GM21717 (cell line): ENCODE measurements at regions not wholly inside any gene's neighbourhood (a gene's known extent, or its start where the extent isn't known, plus 50 kb on each side); places are given as distances from the start of the nearest gene placed in this dataset.
"Not testable (repeated sequence)": the region's sequence is repeated elsewhere in the genome, so short reads cannot be mapped to it uniquely, and the experiment has no call there.

ENCODE experiments used
- ATAC-seq: cut with Tn5 transposase; IDR thresholded peaks from one replicate; pipeline ENCODE4 v1.9.1; 2021; ENCODE audit warnings: mild to moderate bottlenecking, moderate library complexity; ENCODE audit not compliant: unreplicated experiment

- no peak for ATAC-seq
Measured at GRCh38 chr16:17759451-17760390, 289.0 kb upstream of the XYLT1 start.

- no peak for ATAC-seq
Measured at GRCh38 chr16:17757808-17758207, 287.0 kb upstream of the XYLT1 start.

DNA sequence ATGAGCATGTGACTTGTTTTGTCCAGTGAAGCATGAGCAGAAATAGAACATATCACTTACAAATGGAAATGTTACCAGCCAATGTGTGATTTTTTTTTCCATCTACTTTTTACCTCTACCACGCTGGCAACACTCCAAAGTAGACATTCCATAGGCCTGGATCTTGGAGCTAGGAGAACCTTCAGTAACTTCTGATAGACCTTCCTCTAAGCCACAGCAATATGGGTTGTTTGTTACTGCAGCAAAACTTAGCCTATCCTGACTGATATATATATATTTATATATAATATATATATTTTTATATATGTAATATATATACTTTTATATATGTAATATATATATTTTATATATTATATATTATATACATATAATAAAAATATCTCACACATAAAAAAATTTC is 284.4 kb upstream of the XYLT1 start:
- ATAC-seq = no peak

- no peak for ATAC-seq
Measured at GRCh38 chr16:17753434-17753833, 282.7 kb upstream of the XYLT1 start.

- ATAC-seq = no peak
Measured at GRCh38 chr16:17749706-17750105, 278.9 kb upstream of the XYLT1 start.

GRCh38 chr16:17748044-17748719 is 277.4 kb upstream of the XYLT1 start:
- ATAC-seq = no peak

- ATAC-seq = no peak
Measured at GRCh38 chr16:17747081-17747756, 276.5 kb upstream of the XYLT1 start.

DNA sequence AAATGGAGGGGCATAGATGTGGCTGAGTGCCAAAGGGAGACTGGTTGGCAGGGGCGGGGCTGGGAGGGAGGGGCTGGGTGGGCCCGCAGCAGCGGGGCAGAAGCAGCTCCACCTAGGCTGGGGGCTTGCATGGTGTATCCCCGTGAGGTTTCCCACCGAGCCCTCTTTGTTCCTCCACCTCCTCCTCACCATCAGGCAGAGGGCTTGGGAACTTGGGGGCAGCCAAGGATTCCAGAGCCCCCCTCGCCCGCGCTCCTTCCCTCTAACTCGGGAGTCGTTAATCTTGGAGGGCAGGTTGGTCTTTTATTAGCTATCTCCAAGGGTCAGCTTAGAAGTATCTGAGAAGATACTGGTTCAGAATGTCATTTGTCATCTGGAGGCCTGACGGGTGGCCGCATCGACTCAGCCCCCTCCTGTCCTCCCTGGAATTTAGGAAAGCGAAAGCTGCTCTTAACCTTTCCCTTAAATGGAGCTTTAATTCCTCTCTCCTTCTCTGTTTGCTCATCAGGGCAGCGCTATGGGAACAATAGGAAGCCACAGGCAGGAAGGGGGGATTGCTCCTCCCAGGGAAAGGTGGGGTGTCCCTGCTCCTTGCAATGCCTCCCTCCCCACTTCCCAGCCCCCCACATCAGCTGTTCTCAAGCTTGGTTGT is 274.3 kb upstream of the XYLT1 start:
- no peak for ATAC-seq

DNA sequence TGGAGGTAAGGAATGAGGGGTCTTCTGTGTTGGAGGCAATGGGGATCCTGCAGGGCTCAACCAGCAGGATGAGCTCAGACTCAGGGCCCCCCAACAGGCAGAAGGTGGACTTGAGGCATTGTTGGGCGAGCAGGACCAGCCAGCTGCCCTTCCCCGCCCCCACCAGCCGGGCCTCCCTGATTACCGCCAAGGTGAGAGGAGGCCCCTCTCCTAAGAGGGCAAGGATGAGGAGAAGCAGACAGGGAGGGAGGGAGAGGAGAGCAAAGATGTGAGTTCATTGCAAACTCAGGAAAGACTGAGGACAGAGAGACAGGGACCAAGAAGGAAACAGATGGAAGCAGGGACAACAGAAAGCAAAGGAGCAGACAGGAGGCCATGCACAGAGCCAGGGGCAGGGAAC is 272.8 kb upstream of the XYLT1 start:
- no peak for ATAC-seq

- no peak for ATAC-seq
Measured at GRCh38 chr16:17743158-17743557, 272.4 kb upstream of the XYLT1 start.

DNA sequence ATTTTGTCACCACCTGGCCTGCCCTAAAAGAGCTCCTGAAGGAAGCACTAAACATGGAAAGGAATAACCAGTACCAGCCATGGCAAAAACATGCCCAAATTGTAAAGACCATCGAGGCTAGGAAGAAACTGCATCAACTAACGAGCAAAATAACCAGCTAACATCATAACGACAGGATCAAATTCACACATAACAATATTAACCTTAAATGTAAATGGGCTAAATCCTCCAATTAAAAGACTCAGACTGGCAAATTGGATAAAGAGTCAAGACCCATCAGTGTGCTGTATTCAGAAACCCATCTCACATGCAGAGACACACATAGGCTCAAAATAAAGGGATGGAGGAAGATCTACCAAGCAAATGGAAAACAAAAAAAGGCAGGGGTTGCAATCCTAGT is 264.3 kb upstream of the XYLT1 start:
- not testable (repeated sequence) for ATAC-seq

GRCh38 chr16:17729820-17730219 is 259.1 kb upstream of the XYLT1 start:
- ATAC-seq = no peak

GRCh38 chr16:17728196-17728595 is 257.4 kb upstream of the XYLT1 start:
- no peak for ATAC-seq

GRCh38 chr16:17724242-17724898 is 253.6 kb upstream of the XYLT1 start:
- no peak for ATAC-seq

DNA sequence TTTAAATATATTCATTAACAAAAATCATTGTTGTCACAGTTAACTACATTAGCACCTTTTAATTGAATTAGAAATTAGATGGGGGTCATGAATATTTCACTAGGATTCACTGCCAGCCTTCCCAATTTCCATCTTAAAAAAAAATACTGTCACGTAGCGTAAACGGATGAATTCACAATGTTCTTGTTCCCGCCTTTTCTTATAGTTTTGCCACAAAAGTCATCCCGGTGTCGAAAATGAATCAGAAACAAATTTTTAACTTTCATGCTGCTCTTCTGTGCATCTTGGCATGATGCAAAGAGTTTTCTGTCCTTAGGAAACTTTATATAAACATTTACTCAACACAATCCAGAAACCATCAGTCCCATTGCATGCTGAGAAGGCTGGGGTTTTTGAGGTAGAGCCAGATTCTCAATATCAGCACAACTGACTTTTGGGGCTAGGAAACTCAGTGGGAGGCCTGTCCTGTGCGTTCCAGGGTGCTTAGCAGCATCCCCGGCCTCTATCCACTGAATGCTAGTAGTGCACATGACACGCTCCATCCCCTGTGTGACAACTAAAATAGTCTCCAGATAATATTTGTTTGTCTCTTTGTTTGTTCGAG is 252.9 kb upstream of the XYLT1 start:
- no peak for ATAC-seq

- no peak for ATAC-seq
Measured at GRCh38 chr16:17718495-17718894, 247.7 kb upstream of the XYLT1 start.

DNA sequence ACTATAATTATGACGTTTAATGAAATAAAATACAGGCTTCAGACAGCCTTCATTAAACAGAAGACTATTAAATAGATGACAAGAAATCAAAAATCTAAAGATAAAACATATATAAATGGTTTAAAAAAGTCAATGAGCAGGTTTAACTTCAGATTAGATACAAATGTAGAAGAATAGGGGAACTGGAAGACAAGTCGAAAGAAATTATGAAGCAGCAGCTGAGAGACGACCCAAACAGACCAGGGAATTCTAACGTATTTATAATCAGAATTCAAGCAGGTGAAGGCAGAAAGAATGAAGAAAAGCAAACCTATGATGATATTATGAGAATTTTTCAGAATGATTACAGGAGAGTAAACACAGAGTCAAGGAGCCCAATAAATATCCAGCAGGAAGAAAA is 235.1 kb upstream of the XYLT1 start:
- ATAC-seq = no peak

- no peak for ATAC-seq
Measured at GRCh38 chr16:17696616-17697015, 225.9 kb upstream of the XYLT1 start.

DNA sequence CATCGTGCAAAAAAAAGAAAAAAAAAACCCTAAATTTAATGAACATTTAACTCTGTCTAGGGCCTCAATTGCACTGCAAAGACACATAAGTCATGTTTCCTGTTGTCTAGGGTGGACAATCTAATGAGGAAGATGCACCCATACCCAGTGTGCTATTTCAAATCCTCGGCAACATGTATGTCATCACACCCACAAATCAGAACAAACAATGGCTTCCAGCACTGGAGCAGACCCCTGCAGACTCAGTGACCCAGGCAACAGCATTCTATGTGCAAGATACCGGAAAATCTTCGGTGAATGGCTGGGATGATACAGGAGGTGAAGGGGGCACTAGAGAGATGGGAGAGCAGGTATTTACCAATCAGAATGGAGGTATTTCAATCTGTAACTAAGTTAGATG is 221.7 kb upstream of the XYLT1 start:
- ATAC-seq = no peak

GRCh38 chr16:17691899-17692176 is 221.1 kb upstream of the XYLT1 start:
- ATAC-seq = no peak
